B cell (primary cell): ENCODE measurements at regions not wholly inside any gene's neighbourhood (a gene's known extent, or its start where the extent isn't known, plus 50 kb on each side); places are given as distances from the start of the nearest gene placed in this dataset.

ENCODE experiments used
- ATAC-seq: fragments of 200-7000 bp; cut with Tn5 transposase; one replicate; pipeline ENCODE4 v1.10.0; 2021; ENCODE audit warnings: low read depth, mild to moderate bottlenecking, moderate number of reproducible peaks, moderate library complexity
- CTCF ChIA-PET: fragments of 350-600 bp; sonication (Branson Sonifier 250); formaldehyde crosslinking; loops from one replicate; lab custom pipeline; 2021; ENCODE audit warnings: antibody characterized with exemption, inconsistent platforms; lab: Charles Lee
- POLR2A ChIA-PET: fragments of 350-600 bp; sonication (Branson Sonifier 250); formaldehyde crosslinking; loops from one replicate; lab custom pipeline; 2021; ENCODE audit warnings: antibody characterized with exemption; lab: Charles Lee
- DNase-seq: peaks from one replicate; pipeline ENCODE4 v3.0.0; 2013
- H2AFZ ChIP-seq: 2 replicates; pipeline ENCODE4 v1.6.1; 2012; ENCODE audit warnings: mild to moderate bottlenecking, low read depth, low read length; ENCODE audit not compliant: insufficient read depth, poor library complexity, severe bottlenecking
- H3K27ac ChIP-seq, 2 donors: 1 replicate in 1 of 2; 2 replicates in 1 of 2; pipeline ENCODE4 v1.5.1; 2012 to 2013; ENCODE audit warnings: low read length in 2 of 2, mild to moderate bottlenecking in 2 of 2, moderate library complexity in 1 of 2
- H3K27me3 ChIP-seq, 4 experiments: fragments of 200-600 bp in 1 of 4; sonication (generic) in 1 of 4; replicated peaks in 1 of 4; 1 replicate in 2 of 4; 2 replicates in 2 of 4; pipeline versions ENCODE4 v1.6.1 to v1.7.0; 2013 to 2016; ENCODE audit warnings: low read length in 3 of 4, mild to moderate bottlenecking in 2 of 4, mixed read lengths in 1 of 4, moderate library complexity in 1 of 4; ENCODE audit not compliant: insufficient read depth in 4 of 4, control insufficient read depth in 3 of 4; ENCODE audit errors: control extremely low read depth in 1 of 4
- H3K36me3 ChIP-seq, 2 experiments: replicated peaks in 1 of 2; 1 replicate in 1 of 2; 2 replicates in 1 of 2; pipeline versions ENCODE4 v1.6.1 to v1.7.1; 2013; ENCODE audit warnings: low read length in 1 of 2; ENCODE audit not compliant: insufficient read depth in 2 of 2, control insufficient read depth in 1 of 2; ENCODE audit errors: control extremely low read depth in 1 of 2, extremely low read depth in 1 of 2
- H3K4me1 ChIP-seq, 2 donors: fragments of 200-600 bp in 1 of 2; sonication (generic) in 1 of 2; 1 replicate in 1 of 2; 2 replicates in 1 of 2; pipeline versions ENCODE4 v1.5.1 to v1.6.1; 2013 to 2017; ENCODE audit warnings: low read length in 2 of 2; ENCODE audit not compliant: control insufficient read depth in 2 of 2, insufficient read depth in 2 of 2
- H3K4me2 ChIP-seq: replicated peaks from 2 replicates; pipeline ENCODE3; 2012; ENCODE audit warnings: mild to moderate bottlenecking, low read depth, low read length; ENCODE audit not compliant: poor library complexity, severe bottlenecking
- H3K4me3 ChIP-seq, 5 experiments: fragments of 200-600 bp in 1 of 5; sonication (generic) in 1 of 5; 1 replicate in 3 of 5; 2 replicates in 2 of 5; pipeline versions ENCODE4 v1.5.1 to v1.7.0; 2011 to 2016; ENCODE audit warnings: low read length in 4 of 5, mild to moderate bottlenecking in 4 of 5, low read depth in 2 of 5, control low read depth in 1 of 5, moderate library complexity in 1 of 5; ENCODE audit not compliant: insufficient read depth in 1 of 5; ENCODE audit errors: control extremely low read depth in 1 of 5, extremely low read depth in 1 of 5
- H3K79me2 ChIP-seq: fragments of 200-600 bp; sonication (generic); one replicate; pipeline ENCODE4 v1.6.0; 2016; ENCODE audit warnings: low read length; ENCODE audit not compliant: control insufficient read depth, insufficient read depth
- H3K9ac ChIP-seq: fragments of 200-600 bp; sonication (generic); 2 replicates; pipeline ENCODE4 v1.6.1; 2017; ENCODE audit warnings: mild to moderate bottlenecking, low read length, moderate library complexity
- H3K9me3 ChIP-seq, 3 donors: one replicate each; pipeline versions ENCODE4 v1.6.1 to v1.7.1; 2013; ENCODE audit warnings: low read length in 2 of 3; ENCODE audit not compliant: control insufficient read depth in 2 of 3, insufficient read depth in 1 of 3; ENCODE audit errors: control extremely low read depth in 1 of 3
- H4K20me1 ChIP-seq: 2 replicates; pipeline ENCODE4 v1.6.0; 2012; ENCODE audit warnings: mild to moderate bottlenecking, low read length; ENCODE audit not compliant: insufficient read depth, control insufficient read depth, poor library complexity, severe bottlenecking
- H3K27ac Mint-ChIP-seq: one replicate; pipeline ENCODE4 v1.8.0; 2021; ENCODE audit warnings: mixed read lengths
- H3K27me3 Mint-ChIP-seq: one replicate; pipeline ENCODE4 v1.8.0; 2021; ENCODE audit warnings: mixed read lengths
- H3K4me1 Mint-ChIP-seq: one replicate; pipeline ENCODE4 v1.8.0; 2021; ENCODE audit warnings: mixed read lengths
- H3K4me3 Mint-ChIP-seq: one replicate; pipeline ENCODE4 v1.8.0; 2021; ENCODE audit warnings: mixed read lengths
- H3K9me3 Mint-ChIP-seq: one replicate; pipeline ENCODE4 v1.8.0; 2022; ENCODE audit warnings: mixed read lengths; ENCODE audit not compliant: insufficient read depth
- EZH2 ChIP-seq: IDR thresholded peaks from 2 replicates; pipeline ENCODE4 v1.6.1; 2012; ENCODE audit warnings: borderline replicate concordance, low read depth, mild to moderate bottlenecking, moderate library complexity, low read length; ENCODE audit not compliant: insufficient read depth, poor library complexity, severe bottlenecking
- WGBS: methylation state at CpG from one replicate; pipeline ENCODE4 v1.1.5; 2013; ENCODE audit warnings: missing lambda C conversion rate; ENCODE audit not compliant: insufficient coverage; 5-methylcytosine and 5-hydroxymethylcytosine counted together
- intact Hi-C: fragments of 100-400 bp; cut with micrococcal nuclease; formaldehyde crosslinking; loops from one replicate; pipeline ENCODE4 v1.10.0; 2022
- TF ChIP-seq, protein P1 (sequence below): fragments of 200-600 bp; IDR thresholded peaks from one replicate; pipeline ENCODE4 v1.8.0; 2022; ENCODE audit warnings: antibody characterized with exemption, mild to moderate bottlenecking

DNA sequence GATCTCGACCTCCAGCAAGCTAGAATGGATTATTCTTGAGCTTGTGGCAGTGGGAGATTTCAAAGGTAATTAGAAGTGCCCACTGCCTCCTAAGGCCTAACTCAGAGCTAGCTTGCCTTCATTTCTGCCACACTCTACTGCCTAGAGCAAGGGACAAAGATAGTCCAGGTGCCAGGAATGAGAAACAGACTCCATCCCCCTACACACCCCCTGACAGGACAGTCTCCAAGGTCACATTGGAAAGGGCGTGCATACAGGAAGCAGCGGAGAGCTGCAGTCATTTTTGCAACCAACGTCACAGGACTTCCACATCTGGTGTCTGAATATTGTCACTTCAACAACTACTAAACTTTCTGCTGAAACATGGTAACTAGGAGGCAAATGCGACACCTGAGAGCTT is 101.0 kb upstream of the SH3BP4 start:
- Mint-ChIP-seq H3K27me3 (peaks cover 30% of the 10 kb centered on the region), H3K4me3 (no peak overlapping the region), H3K9me3 (peaks cover 4% of the 10 kb centered on the region), H3K27ac (no peak overlapping the region), H3K4me1 (peaks cover 2% of the 10 kb centered on the region)
- ChIA-PET POLR2A (no interaction called here), CTCF (interaction anchor here (0.6 kb wide), 1 partner anchor 16 kb away, joined by 3 read pairs; no protein-coding TSS in a partner anchor)
- Histone ChIP-seq H3K4me3 (no peak overlapping the region), H3K9ac (no peak overlapping the region), H3K9me3 (no peaks in the 10 kb centered on the region), H4K20me1 (no peaks in the 10 kb centered on the region), H3K27ac (no peak overlapping the region), H3K4me2 (no peak overlapping the region), H2AFZ (no peak overlapping the region), H3K79me2 (no peaks in the 10 kb centered on the region), H3K27me3 (no peaks in the 10 kb centered on the region), H3K36me3 (no peaks in the 10 kb centered on the region), H3K4me1 (no peaks in the 10 kb centered on the region)
- 40% methylated on average over 1 of the region's 5 CpGs for WGBS
- intact Hi-C loops: no loop called here
- TF ChIP-seq, protein P1, sequence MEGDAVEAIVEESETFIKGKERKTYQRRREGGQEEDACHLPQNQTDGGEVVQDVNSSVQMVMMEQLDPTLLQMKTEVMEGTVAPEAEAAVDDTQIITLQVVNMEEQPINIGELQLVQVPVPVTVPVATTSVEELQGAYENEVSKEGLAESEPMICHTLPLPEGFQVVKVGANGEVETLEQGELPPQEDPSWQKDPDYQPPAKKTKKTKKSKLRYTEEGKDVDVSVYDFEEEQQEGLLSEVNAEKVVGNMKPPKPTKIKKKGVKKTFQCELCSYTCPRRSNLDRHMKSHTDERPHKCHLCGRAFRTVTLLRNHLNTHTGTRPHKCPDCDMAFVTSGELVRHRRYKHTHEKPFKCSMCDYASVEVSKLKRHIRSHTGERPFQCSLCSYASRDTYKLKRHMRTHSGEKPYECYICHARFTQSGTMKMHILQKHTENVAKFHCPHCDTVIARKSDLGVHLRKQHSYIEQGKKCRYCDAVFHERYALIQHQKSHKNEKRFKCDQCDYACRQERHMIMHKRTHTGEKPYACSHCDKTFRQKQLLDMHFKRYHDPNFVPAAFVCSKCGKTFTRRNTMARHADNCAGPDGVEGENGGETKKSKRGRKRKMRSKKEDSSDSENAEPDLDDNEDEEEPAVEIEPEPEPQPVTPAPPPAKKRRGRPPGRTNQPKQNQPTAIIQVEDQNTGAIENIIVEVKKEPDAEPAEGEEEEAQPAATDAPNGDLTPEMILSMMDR: no peak
- no peak for TF ChIP-seq EZH2
- ATAC-seq (no peak), DNase-seq (no peak)

DNA sequence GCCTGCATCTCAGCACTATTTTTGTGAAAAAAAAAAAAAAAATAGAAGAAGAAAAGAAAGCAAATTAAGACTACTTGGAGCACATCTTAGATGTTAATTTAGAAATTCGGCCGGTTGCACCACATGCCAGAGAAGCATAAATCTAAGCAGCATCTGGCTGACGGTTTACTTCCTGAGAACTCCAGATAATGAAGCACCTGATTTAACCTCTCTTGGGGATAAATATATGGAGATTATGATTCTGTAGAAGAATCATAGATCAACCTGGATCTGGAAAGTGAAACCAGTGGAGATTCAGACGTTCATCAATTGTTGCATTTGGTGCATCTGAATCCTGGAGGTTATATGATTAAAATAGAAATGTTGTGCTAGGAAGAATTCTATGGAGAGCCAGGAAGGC is 102.1 kb upstream of the SH3BP4 start:
- no peak overlapping the region for H3K4me2 ChIP-seq
- Mint-ChIP-seq H3K4me1 (peaks cover 2% of the 10 kb centered on the region), H3K27me3 (peaks cover 37% of the 10 kb centered on the region), H3K9me3 (no peaks in the 10 kb centered on the region), H3K27ac (no peak overlapping the region), H3K4me3 (no peak overlapping the region)
- ChIA-PET POLR2A (no interaction called here), CTCF (no interaction called here)
- DNase-seq: no peak
- no peak overlapping the region for H3K4me3 ChIP-seq
- no peak overlapping the region for H3K9ac ChIP-seq
- no peaks in the 10 kb centered on the region for H3K4me1 ChIP-seq
- ATAC-seq: no peak
- H3K27me3 ChIP-seq: no peaks in the 10 kb centered on the region
- H3K9me3 ChIP-seq: no peaks in the 10 kb centered on the region
- intact Hi-C loops: no loop called here
- no peak overlapping the region for H3K27ac ChIP-seq
- whole genome bisulfite sequencing: 19% methylated on average over 3 of the region's 4 CpGs
- TF ChIP-seq, protein P1: no peak
- no peak for TF ChIP-seq EZH2
- no peaks in the 10 kb centered on the region for H3K36me3 ChIP-seq
- no peaks in the 10 kb centered on the region for H3K79me2 ChIP-seq
- H4K20me1 ChIP-seq: no peaks in the 10 kb centered on the region
- H2AFZ ChIP-seq: no peak overlapping the region
